GM21723 (cell line): ENCODE measurements at regions not wholly inside any gene's neighbourhood (a gene's known extent, or its start where the extent isn't known, plus 50 kb on each side); places are given as distances from the start of the nearest gene placed in this dataset.

Source experiments
- ATAC-seq: cut with Tn5 transposase; IDR thresholded peaks from one replicate; pipeline ENCODE4 v1.9.1; 2021; ENCODE audit warnings: mild to moderate bottlenecking, moderate library complexity; ENCODE audit not compliant: unreplicated experiment

DNA sequence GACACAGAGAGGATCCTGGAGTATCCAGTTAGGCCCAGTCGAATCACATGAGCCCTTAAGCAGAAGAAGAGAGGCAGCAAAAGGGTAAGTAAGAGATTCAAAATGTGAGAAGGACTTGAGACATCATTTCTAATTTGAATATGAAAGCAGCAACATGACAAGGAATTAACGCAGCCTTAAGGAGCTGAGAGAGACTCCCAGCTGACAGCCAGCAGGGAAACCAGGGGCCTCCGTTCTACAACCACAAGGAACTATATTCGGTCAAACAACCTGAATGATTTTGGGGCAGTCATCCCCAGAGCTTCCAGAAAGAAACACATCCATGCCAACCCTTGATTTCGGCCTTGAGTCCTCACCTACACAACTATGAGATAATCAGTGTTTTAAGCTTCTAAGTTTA is 189.7 kb upstream of the MTNR1B start:
- ATAC-seq, result no peak

DNA sequence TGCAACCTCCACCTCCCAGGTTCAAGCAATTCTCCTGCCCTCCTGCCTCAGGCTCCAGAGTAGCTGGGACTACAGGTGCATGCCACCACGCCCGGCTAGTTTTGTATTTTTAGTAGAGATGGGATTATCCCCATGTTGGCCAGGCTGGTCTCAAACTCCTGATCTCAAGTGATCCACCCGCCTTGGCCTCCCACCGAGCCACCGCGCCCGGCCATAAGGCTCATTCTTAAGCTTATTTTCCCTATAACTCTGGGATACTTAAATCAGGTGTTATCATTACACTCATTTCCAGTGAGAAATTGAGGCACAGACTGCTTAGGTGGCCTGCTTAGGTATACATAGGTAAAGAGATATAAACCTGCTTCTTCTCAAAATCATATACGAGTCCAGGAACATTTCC is 188.3 kb upstream of the MTNR1B start:
- ATAC-seq, result no peak

DNA sequence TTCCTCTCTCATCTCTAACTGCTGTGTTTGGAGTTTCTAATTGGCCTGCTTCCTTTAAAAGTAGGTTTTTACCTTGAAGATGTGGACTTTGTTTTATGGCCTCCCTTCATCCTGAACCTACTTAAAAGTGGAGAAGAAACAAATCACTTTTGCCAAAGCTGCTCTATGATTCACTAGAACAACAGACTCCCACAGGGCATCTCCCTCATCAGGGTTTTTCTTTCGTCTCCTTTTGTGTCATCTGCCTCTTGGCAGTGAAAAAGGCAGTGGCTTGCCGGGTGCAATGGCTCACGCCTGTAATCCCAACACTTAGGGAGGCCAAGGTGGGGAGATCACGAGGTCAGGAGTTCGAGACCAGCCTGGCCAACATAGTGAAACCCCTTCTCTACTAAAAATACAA is 186.6 kb upstream of the MTNR1B start:
- ATAC-seq, result no peak

DNA sequence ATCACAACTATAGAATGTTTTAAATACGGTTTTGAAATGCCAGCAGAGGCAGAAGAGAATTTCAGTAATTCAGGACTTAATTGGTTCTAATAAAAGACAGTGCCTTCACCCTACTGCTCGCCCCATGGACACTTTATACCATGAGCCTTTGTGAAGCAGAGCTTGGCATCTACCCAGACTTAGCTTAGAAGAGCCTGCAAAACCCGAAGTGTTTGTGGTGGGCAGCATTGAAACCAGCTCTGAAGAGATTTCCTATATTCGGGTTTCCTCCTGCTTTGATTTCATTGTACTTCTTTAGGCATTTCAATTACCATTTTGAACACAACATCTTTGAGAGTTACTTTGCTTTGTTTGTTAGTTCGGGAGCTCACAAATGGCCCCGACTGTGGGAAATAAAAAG is 185.1 kb upstream of the MTNR1B start:
- no peak for ATAC-seq

DNA sequence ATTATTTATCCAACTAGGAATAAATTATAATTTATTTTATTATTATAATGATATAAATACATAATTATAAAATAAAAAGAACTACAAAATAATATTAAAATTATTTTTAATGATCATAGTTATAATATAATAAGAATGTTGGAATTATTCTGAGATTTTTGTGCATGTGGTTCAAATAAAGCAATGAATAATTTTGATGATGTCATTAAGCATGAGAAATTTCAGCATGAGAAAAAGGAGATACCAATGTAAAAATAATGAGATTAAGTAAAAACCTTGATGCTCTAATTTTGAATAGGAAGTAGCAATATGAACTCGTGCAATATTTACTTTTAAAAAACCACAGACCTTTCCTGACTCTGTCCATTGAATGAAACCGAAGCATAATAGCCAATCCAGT is 181.8 kb upstream of the MTNR1B start:
- no peak for ATAC-seq

- no peak for ATAC-seq
Observed at GRCh38 chr11:92789761-92790160, 179.7 kb upstream of the MTNR1B start.

- no peak for ATAC-seq
Observed at GRCh38 chr11:92790366-92790765, 179.1 kb upstream of the MTNR1B start.

- no peak for ATAC-seq
Observed at GRCh38 chr11:92790926-92791616, 178.4 kb upstream of the MTNR1B start.

DNA sequence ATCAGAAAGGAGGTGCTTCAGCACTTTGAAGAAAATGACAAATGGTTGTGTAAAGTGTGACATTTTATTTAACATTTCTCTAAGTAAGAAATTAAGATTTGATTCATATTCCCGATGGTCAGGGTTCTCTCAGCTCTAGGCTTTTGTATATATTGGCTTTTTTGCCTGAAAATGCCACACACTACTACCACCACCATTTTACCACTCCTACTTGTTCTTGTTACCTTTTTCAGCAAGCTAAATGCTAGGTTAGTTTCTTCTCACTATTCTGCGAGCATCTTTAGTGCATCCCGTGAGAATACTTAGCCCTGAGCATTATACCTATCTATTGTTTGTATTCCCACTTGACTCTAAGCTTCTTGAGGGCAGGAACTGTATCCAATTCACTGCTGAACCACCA is 177.6 kb upstream of the MTNR1B start:
- ATAC-seq, result no peak

GRCh38 chr11:92793189-92793588 is 176.3 kb upstream of the MTNR1B start:
- ATAC-seq, result no peak

DNA sequence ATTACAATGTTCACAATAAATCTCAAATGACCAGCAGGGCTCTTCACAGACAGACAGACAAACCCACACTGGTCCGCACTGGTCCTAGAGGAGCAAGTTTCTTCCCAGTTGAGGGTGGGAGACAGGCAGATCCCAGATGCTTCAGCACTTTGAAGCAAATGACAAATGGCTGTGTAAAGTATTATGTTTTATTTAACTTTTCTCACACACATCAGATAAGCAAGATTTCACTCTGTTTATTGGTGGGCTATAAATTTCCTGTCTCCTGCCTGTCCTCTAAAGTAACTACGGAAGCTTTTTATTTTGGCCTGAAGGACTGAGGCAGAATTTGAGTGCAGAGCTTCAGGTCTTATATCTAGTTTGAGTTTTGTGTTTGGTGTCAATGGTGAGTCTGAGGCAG is 174.7 kb upstream of the MTNR1B start:
- ATAC-seq, result no peak

- ATAC-seq, result no peak
Observed at GRCh38 chr11:92796744-92797143, 172.7 kb upstream of the MTNR1B start.

- ATAC-seq, result no peak
Observed at GRCh38 chr11:92797874-92798273, 171.6 kb upstream of the MTNR1B start.

- ATAC-seq, result no peak
Observed at GRCh38 chr11:92801685-92802084, 167.8 kb upstream of the MTNR1B start.

GRCh38 chr11:92802644-92803043 is 166.8 kb upstream of the MTNR1B start:
- no peak for ATAC-seq

DNA sequence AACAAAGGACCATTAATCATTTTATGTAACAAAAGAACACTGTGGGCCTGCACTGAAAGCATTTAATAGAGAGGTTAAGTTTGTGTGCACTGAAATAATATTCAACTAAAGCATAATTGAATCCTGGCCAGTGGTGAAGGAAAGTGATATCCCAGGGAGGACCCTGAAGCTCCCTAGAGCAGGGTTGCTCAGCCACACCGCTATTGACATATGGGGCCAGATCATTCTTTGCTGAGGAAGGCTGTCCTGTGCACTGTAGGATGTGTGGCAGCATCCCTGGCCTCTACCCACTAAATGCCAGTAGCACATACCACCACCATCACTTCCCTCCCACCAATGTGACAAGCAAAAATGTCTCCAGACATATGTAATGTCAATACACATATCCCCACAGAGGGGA is 166.1 kb upstream of the MTNR1B start:
- no peak for ATAC-seq

- no peak for ATAC-seq
Observed at GRCh38 chr11:92804388-92804966, 165.0 kb upstream of the MTNR1B start.

- no peak for ATAC-seq
Observed at GRCh38 chr11:92808022-92808421, 161.4 kb upstream of the MTNR1B start.

DNA sequence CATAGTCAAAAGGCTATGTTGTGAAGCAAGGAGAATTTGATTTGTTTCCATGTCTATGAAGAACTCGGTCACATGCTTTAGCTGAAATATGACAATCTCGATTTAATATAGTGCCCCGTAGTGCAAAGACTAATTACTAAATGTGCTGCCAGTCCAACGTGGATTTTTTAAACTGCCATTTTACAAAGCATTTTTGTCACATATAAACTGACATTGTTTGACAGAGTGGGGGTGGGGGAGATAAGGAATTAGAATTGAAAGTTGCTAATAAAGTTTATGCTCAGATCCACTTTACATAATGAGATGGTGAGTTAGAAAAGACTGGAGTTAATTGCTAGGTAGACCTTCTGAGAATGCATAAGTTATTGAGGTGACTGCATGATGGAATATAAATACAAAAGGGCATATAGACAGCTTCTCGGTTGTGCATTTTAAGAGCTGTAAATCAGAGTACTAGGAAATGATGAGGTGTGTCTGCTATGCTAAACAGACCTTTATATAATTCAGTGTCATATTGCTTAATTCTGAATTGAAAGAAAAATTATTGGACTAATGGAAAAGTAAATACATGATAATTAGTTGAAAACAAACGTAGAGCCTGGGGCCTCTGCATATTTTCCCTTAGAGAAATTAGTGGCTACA is 158.9 kb upstream of the MTNR1B start:
- no peak for ATAC-seq

GRCh38 chr11:92811341-92811740 is 158.1 kb upstream of the MTNR1B start:
- no peak for ATAC-seq

DNA sequence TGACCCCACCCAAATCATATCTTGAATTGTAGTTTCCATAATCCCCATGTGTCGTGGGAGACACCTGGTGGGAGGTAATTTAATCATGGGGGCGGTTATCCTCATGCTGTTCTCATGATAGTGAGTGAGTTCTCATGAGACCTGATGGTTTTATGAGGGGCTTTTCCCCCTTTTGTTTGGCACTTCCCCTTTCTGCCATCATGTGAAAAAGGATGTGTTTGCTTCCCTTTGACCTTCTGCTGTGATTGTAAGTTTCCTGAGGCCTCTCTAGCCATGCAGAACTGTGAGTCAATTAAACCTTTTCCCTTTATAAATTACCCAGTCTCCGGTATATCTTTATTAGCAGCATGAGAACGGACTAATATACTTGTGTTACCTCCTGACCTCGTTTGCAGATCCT is 156.6 kb upstream of the MTNR1B start:
- ATAC-seq, result no peak

DNA sequence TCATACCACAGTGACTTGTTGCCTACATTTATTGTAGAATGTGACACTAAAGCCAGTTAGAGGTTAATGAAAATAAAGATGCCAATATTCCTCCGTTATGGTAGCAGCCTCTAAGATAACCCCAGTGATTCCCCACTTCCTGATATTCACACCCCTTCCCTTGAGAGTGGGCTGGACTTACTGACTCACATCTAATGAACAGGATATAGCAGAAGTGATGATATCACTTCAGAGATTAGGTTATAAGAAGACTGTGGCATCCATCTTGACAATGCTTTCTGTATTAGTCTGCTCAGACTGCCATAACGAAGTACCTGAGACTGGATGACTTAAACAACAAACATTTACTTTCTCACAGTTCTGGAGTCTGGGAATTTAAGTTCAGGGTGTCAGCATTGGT is 149.6 kb upstream of the MTNR1B start:
- ATAC-seq, result no peak

- no peak for ATAC-seq
Observed at GRCh38 chr11:92820860-92821259, 148.6 kb upstream of the MTNR1B start.
